CD14-positive monocyte (primary cell): ENCODE measurements at regions not wholly inside any gene's neighbourhood (a gene's known extent, or its start where the extent isn't known, plus 50 kb on each side); places are given as distances from the start of the nearest gene placed in this dataset.

Experiments used
- DNase-seq, 3 donors: peaks; one replicate each; pipeline ENCODE4 v3.0.0-alpha.2; 2011 to 2022
- H2AFZ ChIP-seq: 2 replicates; pipeline ENCODE4 v1.6.0; 2012; ENCODE audit warnings: mild to moderate bottlenecking, low read depth, low read length, inconsistent platforms; ENCODE audit not compliant: insufficient read depth, poor library complexity, severe bottlenecking
- H3K27ac ChIP-seq, 2 donors: 1 replicate in 1 of 2; 2 replicates in 1 of 2; pipeline ENCODE4 v1.5.1; 2012 to 2013; ENCODE audit warnings: low read length in 2 of 2, control low read depth in 1 of 2, inconsistent platforms in 1 of 2, low read depth in 1 of 2, mild to moderate bottlenecking in 1 of 2
- H3K27me3 ChIP-seq, 2 donors: one replicate each; pipeline versions ENCODE4 v1.6.0 to v1.6.1; 2011 to 2013; ENCODE audit warnings: low read length in 2 of 2; ENCODE audit not compliant: control insufficient read depth in 2 of 2, insufficient read depth in 2 of 2
- H3K36me3 ChIP-seq, 2 donors: replicated peaks in 1 of 2; 1 replicate in 1 of 2; 2 replicates in 1 of 2; pipeline versions ENCODE4 v1.5.1 to v1.6.1; 2012 to 2013; ENCODE audit warnings: low read length in 2 of 2, control low read depth in 1 of 2, inconsistent platforms in 1 of 2, mild to moderate bottlenecking in 1 of 2; ENCODE audit not compliant: insufficient read depth in 2 of 2, control insufficient read depth in 1 of 2
- H3K4me1 ChIP-seq, 2 donors: 1 replicate in 1 of 2; 2 replicates in 1 of 2; pipeline versions ENCODE4 v1.5.1 to v1.6.1; 2012 to 2013; ENCODE audit warnings: low read length in 2 of 2, control low read depth in 1 of 2, inconsistent platforms in 1 of 2, mild to moderate bottlenecking in 1 of 2, moderate library complexity in 1 of 2; ENCODE audit not compliant: insufficient read depth in 2 of 2, control insufficient read depth in 1 of 2
- H3K4me2 ChIP-seq: replicated peaks from 2 replicates; pipeline ENCODE3; 2012; ENCODE audit warnings: low read length, moderate library complexity, mild to moderate bottlenecking; ENCODE audit not compliant: poor library complexity, severe bottlenecking; ENCODE audit errors: extremely low read depth
- H3K4me3 ChIP-seq, 3 experiments: fragments of 200-600 bp in 1 of 3; sonication (generic) in 1 of 3; replicated peaks in 1 of 3; 1 replicate in 2 of 3; 2 replicates in 1 of 3; pipeline ENCODE4 v1.5.1; 2011 to 2013; ENCODE audit warnings: low read length in 3 of 3, mild to moderate bottlenecking in 3 of 3, control low read depth in 2 of 3, low read depth in 2 of 3, inconsistent platforms in 1 of 3, moderate library complexity in 1 of 3
- H3K79me2 ChIP-seq: 2 replicates; pipeline ENCODE4 v1.6.0; 2012; ENCODE audit warnings: mild to moderate bottlenecking, control low read depth, inconsistent platforms, low read length, moderate library complexity; ENCODE audit not compliant: insufficient read depth
- H3K9ac ChIP-seq: 2 replicates; pipeline ENCODE4 v1.6.0; 2017; ENCODE audit warnings: low read length, mild to moderate bottlenecking; ENCODE audit not compliant: insufficient read depth, poor library complexity, severe bottlenecking
- H3K9me3 ChIP-seq, 2 donors: replicated peaks in 1 of 2; 1 replicate in 1 of 2; 2 replicates in 1 of 2; pipeline versions ENCODE4 v1.5.1 to v1.6.1; 2012 to 2013; ENCODE audit warnings: low read length in 2 of 2, control low read depth in 1 of 2; ENCODE audit not compliant: control insufficient read depth in 1 of 2, insufficient read depth in 1 of 2
- H4K20me1 ChIP-seq: 2 replicates; pipeline ENCODE4 v1.6.0; 2012; ENCODE audit warnings: mild to moderate bottlenecking, low read length, control low read depth, moderate library complexity; ENCODE audit not compliant: insufficient read depth
- H3K27ac Mint-ChIP-seq, 7 donors: one replicate each; pipeline ENCODE4 v1.8.0; 2020; ENCODE audit warnings: mild to moderate bottlenecking in 7 of 7, mixed read lengths in 7 of 7, moderate library complexity in 6 of 7, inconsistent platforms in 2 of 7
- H3K27me3 Mint-ChIP-seq, 3 donors: one replicate each; pipeline ENCODE4 v1.8.0; 2021 to 2022; ENCODE audit warnings: low read depth in 3 of 3, mild to moderate bottlenecking in 3 of 3, mixed read lengths in 3 of 3, moderate library complexity in 3 of 3, inconsistent platforms in 1 of 3
- H3K36me3 Mint-ChIP-seq, 2 donors: one replicate each; pipeline ENCODE4 v1.8.0; 2020; ENCODE audit warnings: mixed read lengths in 2 of 2, inconsistent platforms in 1 of 2, mild to moderate bottlenecking in 1 of 2
- H3K4me1 Mint-ChIP-seq: one replicate; pipeline ENCODE4 v1.8.0; 2020; ENCODE audit warnings: mild to moderate bottlenecking, mixed read lengths
- H3K4me3 Mint-ChIP-seq, 2 donors: one replicate each; pipeline ENCODE4 v1.8.0; 2020; ENCODE audit warnings: mild to moderate bottlenecking in 2 of 2, mixed read lengths in 2 of 2, moderate library complexity in 1 of 2
- H3K9me3 Mint-ChIP-seq, 7 donors: one replicate each; pipeline ENCODE4 v1.8.0; 2020 to 2022; ENCODE audit warnings: mixed read lengths in 7 of 7, mild to moderate bottlenecking in 6 of 7, moderate library complexity in 6 of 7, inconsistent platforms in 2 of 7
- WGBS: methylation state at CpG from one replicate; pipeline ENCODE4 v1.1.5; 2013; ENCODE audit warnings: missing lambda C conversion rate; ENCODE audit not compliant: insufficient coverage; 5-methylcytosine and 5-hydroxymethylcytosine counted together
- intact Hi-C, 2 donors: fragments of 100-400 bp; cut with micrococcal nuclease; formaldehyde crosslinking; loops; one replicate each; pipeline versions ENCODE4 v1.15.0 to v1.15.1; 2023
- TF ChIP-seq, protein P1 (sequence below): fragments of 200-600 bp; IDR thresholded peaks from one replicate; pipeline ENCODE4 v1.8.0; 2022; ENCODE audit warnings: antibody characterized with exemption, mild to moderate bottlenecking

DNA sequence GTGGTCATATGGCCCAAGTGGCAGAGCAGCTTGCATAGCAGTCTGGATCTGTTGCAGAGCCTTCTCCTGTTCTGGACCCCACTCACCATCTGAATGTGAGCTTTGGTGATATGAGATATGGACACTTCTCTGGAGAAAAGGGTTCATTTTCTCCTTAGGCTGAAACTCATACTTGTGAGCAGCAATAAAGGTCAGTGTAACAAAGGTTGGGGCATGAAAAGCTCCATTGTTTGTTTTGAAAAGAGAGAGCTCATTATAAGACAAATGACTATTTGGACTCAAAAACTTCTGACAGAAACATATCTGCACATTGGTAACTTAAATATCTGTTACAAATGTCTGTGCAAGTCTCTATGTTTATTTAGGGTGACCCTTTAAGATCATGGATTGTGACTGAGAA lies 517.3 kb downstream of the MFSD1 start:
- Mint-ChIP-seq H3K27me3 (peaks cover 0 to 4% (median 0%) of the 10 kb centered on the region in 3 donors), H3K4me1 (no peaks in the 10 kb centered on the region), H3K27ac (no peak overlapping the region), H3K36me3 (no peaks in the 10 kb centered on the region), H3K9me3 (peaks cover 0 to 4% (median 0%) of the 10 kb centered on the region in 7 donors), H3K4me3 (no peak overlapping the region)
- H3K27me3 ChIP-seq = no peaks in the 10 kb centered on the region
- no peak overlapping the region for H3K4me2 ChIP-seq
- no peak overlapping the region for H3K27ac ChIP-seq
- no peak overlapping the region for H3K4me3 ChIP-seq
- no peaks in the 10 kb centered on the region for H4K20me1 ChIP-seq
- no peak for DNase-seq
- no peaks in the 10 kb centered on the region for H3K79me2 ChIP-seq
- TF ChIP-seq, protein P1, sequence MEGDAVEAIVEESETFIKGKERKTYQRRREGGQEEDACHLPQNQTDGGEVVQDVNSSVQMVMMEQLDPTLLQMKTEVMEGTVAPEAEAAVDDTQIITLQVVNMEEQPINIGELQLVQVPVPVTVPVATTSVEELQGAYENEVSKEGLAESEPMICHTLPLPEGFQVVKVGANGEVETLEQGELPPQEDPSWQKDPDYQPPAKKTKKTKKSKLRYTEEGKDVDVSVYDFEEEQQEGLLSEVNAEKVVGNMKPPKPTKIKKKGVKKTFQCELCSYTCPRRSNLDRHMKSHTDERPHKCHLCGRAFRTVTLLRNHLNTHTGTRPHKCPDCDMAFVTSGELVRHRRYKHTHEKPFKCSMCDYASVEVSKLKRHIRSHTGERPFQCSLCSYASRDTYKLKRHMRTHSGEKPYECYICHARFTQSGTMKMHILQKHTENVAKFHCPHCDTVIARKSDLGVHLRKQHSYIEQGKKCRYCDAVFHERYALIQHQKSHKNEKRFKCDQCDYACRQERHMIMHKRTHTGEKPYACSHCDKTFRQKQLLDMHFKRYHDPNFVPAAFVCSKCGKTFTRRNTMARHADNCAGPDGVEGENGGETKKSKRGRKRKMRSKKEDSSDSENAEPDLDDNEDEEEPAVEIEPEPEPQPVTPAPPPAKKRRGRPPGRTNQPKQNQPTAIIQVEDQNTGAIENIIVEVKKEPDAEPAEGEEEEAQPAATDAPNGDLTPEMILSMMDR = no peak
- H3K9me3 ChIP-seq = no peaks in the 10 kb centered on the region
- no peaks in the 10 kb centered on the region for H3K36me3 ChIP-seq
- intact Hi-C loops = no loop called here
- no peak overlapping the region for H2AFZ ChIP-seq
- H3K4me1 ChIP-seq = no peaks in the 10 kb centered on the region
- H3K9ac ChIP-seq = no peak overlapping the region

DNA sequence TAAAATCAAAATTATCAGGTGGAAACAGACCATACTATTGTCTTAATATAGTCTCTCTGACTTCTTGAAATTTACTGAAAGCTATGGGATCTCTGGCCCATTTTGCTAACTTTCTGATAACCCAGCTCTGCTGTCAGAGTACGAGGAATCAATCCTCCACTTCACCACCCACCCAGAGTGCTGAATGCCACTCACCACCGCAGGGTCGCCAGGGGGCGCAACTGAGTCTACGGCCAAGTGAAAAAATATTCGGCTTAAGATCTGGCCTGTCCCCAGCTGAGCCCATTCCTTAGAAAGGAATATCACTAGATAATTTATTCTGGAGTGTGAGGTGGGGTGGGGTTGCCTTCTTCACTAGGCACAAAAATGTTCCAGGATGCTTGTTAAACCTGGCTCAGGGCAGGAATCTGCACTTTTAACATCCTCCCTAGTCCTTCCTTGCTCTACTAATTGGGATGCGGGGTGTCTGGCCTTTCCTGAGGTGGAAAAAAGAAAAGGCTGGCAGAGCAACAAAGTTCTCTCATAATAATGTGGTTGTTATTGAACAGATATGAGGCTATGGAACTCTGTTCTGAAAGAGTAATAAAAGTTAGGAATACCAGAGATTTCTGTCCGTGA lies 520.6 kb downstream of the MFSD1 start:
- Histone ChIP-seq H3K9me3 (no peaks in the 10 kb centered on the region), H3K27me3 (no peaks in the 10 kb centered on the region), H3K27ac (no peak overlapping the region), H4K20me1 (no peaks in the 10 kb centered on the region), H2AFZ (no peak overlapping the region), H3K9ac (no peak overlapping the region), H3K4me1 (no peaks in the 10 kb centered on the region), H3K79me2 (no peaks in the 10 kb centered on the region), H3K4me3 (no peak overlapping the region), H3K36me3 (no peaks in the 10 kb centered on the region), H3K4me2 (no peak overlapping the region)
- TF ChIP-seq, protein P1 = peak; percentile 61
- no peak overlapping the region for H3K4me3 Mint-ChIP-seq
- H3K36me3 Mint-ChIP-seq = no peaks in the 10 kb centered on the region
- H3K4me1 Mint-ChIP-seq = no peaks in the 10 kb centered on the region
- DNase-seq = no peak
- no peaks in the 10 kb centered on the region for H3K9me3 Mint-ChIP-seq
- no CpG with 5 or more reads among the region's 8 CpGs for whole genome bisulfite sequencing
- intact Hi-C loops = loop anchor here in 1 of 2 donors (10.0 kb wide), 1 partner anchor 482 kb away; no protein-coding TSS in a partner anchor
- no peak overlapping the region for H3K27ac Mint-ChIP-seq
- H3K27me3 Mint-ChIP-seq = peaks cover 0 to 2% (median 2%) of the 10 kb centered on the region in 3 donors
